Epidermal melanocyte (primary cell): ENCODE measurements at regions not wholly inside any gene's neighbourhood (a gene's known extent, or its start where the extent isn't known, plus 50 kb on each side); places are given as distances from the start of the nearest gene placed in this dataset.
"Not testable (repeated sequence)": the region's sequence is repeated elsewhere in the genome, so short reads cannot be mapped to it uniquely, and the experiment has no call there.

ENCODE experiments used
- DNase-seq: peaks from one replicate; pipeline ENCODE4 v3.0.0; 2011; ENCODE audit warnings: low spot score; ENCODE audit not compliant: insufficient read length

GRCh38 chr17:83190601-83191387, 111.4 kb downstream of the METRNL start:
- DNase-seq, result no peak

GRCh38 chr17:83191388-83192160, 112.2 kb downstream of the METRNL start:
- no peak for DNase-seq

GRCh38 chr17:83192161-83192788, 112.9 kb downstream of the METRNL start:
- no peak for DNase-seq

GRCh38 chr17:83192789-83193335, 113.5 kb downstream of the METRNL start:
- DNase-seq, result not testable (repeated sequence)

- DNase-seq, result no peak
Measured at GRCh38 chr17:83193336-83194185, 114.2 kb downstream of the METRNL start.

GRCh38 chr17:83194186-83194561, 114.8 kb downstream of the METRNL start:
- no peak for DNase-seq

- no peak for DNase-seq
Measured at GRCh38 chr17:83194761-83195329, 115.4 kb downstream of the METRNL start.

GRCh38 chr17:83195330-83196023, 116.1 kb downstream of the METRNL start:
- DNase-seq, result peak; percentile 65

- no peak for DNase-seq
Measured at GRCh38 chr17:83196024-83196365, 116.6 kb downstream of the METRNL start.

- no peak for DNase-seq
Measured at GRCh38 chr17:83196366-83196765, 117.0 kb downstream of the METRNL start.

- no peak for DNase-seq
Measured at GRCh38 chr17:83196973-83197880, 117.8 kb downstream of the METRNL start.

GRCh38 chr17:83198366-83199341, 119.2 kb downstream of the METRNL start:
- no peak for DNase-seq

GRCh38 chr17:83199500-83200201, 120.2 kb downstream of the METRNL start:
- DNase-seq, result no peak

GRCh38 chr17:83200231-83200699, 120.9 kb downstream of the METRNL start:
- no peak for DNase-seq

GRCh38 chr17:83200751-83201150, 121.3 kb downstream of the METRNL start:
- no peak for DNase-seq

- DNase-seq, result no peak
Measured at GRCh38 chr17:83201206-83202001, 122.0 kb downstream of the METRNL start.
